ENCODE measurements at regions not wholly inside any gene's neighbourhood (a gene's known extent, or its start where the extent isn't known, plus 50 kb on each side); places are given as distances from the start of the nearest gene placed in this dataset.
"Not testable (repeated sequence)": the region's sequence is repeated elsewhere in the genome, so short reads cannot be mapped to it uniquely, and the experiment has no call there.

DNA sequence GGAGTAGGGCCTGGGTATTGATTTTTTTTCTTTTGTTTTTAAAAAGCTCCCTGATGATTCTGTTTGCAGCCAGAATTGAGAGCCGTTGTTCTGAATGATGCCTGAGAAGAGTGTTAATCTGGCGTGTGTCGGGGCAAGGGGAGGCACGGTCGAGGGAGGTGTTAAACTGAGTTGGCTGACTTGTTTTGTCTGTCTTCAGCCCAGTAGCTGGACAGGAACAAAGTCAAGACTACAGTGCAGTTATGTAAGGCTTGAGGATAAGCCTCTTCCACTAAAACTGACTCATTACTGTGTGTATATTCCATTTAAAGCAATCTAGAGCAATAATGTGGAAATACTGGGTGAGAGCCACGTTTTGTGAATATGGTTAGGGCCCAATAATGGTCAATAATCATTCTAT is 119.0 kb upstream of the DLG1 start:
- no peak overlapping the region for H3K27ac ChIP-seq (ENCODE audit: low read depth in 2 of 2, low read length in 1 of 2)
- no peak overlapping the region for H3K4me3 ChIP-seq (ENCODE audit: low read depth in 1 of 2, low read length in 2 of 2)
- 49 to 52% methylated on average over 6 of the region's 6 CpGs for WGBS, 2 donors
- no peaks in the 10 kb centered on the region for H3K36me3 ChIP-seq (ENCODE audit: control insufficient read depth in 2 of 2, insufficient read depth in 2 of 2, low read length in 1 of 2)
- peaks cover 0 to 5% of the 10 kb centered on the region in 2 donors for H3K4me1 ChIP-seq (ENCODE audit: control insufficient read depth in 2 of 2, insufficient read depth in 2 of 2, low read length in 1 of 2)
- H3K27me3 ChIP-seq (ENCODE audit: control insufficient read depth in 1 of 2, insufficient read depth in 2 of 2, low read length in 2 of 2): no peaks in the 10 kb centered on the region
- no peaks in the 10 kb centered on the region for H3K9me3 ChIP-seq (ENCODE audit: control insufficient read depth in 2 of 2, insufficient read depth in 1 of 2, low read depth in 1 of 2, low read length in 1 of 2)

GRCh38 chr3:197411899-197412298 is 113.5 kb upstream of the DLG1 start:
- H3K27me3 ChIP-seq (ENCODE audit: control insufficient read depth in 1 of 2, insufficient read depth in 2 of 2, low read length in 2 of 2); H3K36me3 ChIP-seq (ENCODE audit: control insufficient read depth in 2 of 2, insufficient read depth in 2 of 2, low read length in 1 of 2); H3K9me3 ChIP-seq (ENCODE audit: control insufficient read depth in 2 of 2, insufficient read depth in 1 of 2, low read depth in 1 of 2, low read length in 1 of 2); H3K4me3 ChIP-seq (ENCODE audit: low read depth in 1 of 2, low read length in 2 of 2); H3K4me1 ChIP-seq (ENCODE audit: control insufficient read depth in 2 of 2, insufficient read depth in 2 of 2, low read length in 1 of 2); H3K27ac ChIP-seq (ENCODE audit: low read depth in 2 of 2, low read length in 1 of 2): not testable (repeated sequence)
- 87 to 89% methylated on average over 1 to 2 of the region's 2 CpGs for WGBS, 2 donors

GRCh38 chr3:197410170-197410569 is 111.8 kb upstream of the DLG1 start:
- not testable (repeated sequence) for H3K9me3 ChIP-seq (ENCODE audit: control insufficient read depth in 2 of 2, insufficient read depth in 1 of 2, low read depth in 1 of 2, low read length in 1 of 2); H3K27me3 ChIP-seq (ENCODE audit: control insufficient read depth in 1 of 2, insufficient read depth in 2 of 2, low read length in 2 of 2); H3K27ac ChIP-seq (ENCODE audit: low read depth in 2 of 2, low read length in 1 of 2); H3K4me3 ChIP-seq (ENCODE audit: low read depth in 1 of 2, low read length in 2 of 2); H3K4me1 ChIP-seq (ENCODE audit: control insufficient read depth in 2 of 2, insufficient read depth in 2 of 2, low read length in 1 of 2); H3K36me3 ChIP-seq (ENCODE audit: control insufficient read depth in 2 of 2, insufficient read depth in 2 of 2, low read length in 1 of 2)
- WGBS, 2 donors: 94 to 95% methylated on average over 11 of the region's 11 CpGs

DNA sequence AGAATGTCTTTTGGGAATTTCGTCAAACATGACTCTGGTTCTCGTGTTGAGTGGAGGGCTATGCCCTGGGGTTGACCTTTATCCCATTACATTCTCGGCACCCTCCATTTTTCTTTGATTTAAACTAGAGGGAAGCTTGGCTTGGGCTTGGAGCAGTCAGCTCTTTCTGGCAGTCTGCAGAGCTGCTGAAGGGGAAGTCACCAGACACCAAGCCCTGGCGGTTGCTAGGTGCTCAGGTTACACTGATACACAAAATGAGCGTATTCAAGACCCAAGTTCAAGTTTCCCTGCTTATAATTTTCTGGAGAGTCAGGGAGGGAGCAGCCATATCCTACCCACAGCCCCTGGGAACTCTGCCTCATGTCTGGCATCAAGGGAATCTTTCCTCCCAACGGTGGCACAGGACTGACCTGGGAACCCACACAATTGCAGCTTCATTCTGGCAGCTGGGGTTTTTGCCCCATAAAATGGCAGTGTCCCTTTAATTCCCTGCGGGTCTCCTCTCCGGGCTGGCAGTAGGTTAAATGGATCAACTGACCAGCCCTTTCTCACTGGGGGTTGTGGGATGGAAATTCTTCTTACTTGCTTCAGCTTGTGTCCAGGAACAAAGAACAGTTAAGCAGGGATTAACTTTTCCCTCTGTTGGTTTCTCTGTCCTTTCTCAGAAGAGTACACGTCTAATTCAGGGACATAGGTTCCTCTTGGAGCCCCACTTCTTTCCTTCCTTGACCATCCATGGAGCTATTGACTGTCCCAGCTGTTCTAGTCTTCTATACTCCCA is 110.0 kb upstream of the DLG1 start:
- Histone ChIP-seq H3K9me3 (ENCODE audit: control insufficient read depth in 2 of 2, insufficient read depth in 1 of 2, low read depth in 1 of 2, low read length in 1 of 2) (no peaks in the 10 kb centered on the region), H3K4me3 (ENCODE audit: low read depth in 1 of 2, low read length in 2 of 2) (no peak overlapping the region), H3K27me3 (ENCODE audit: control insufficient read depth in 1 of 2, insufficient read depth in 2 of 2, low read length in 2 of 2) (no peaks in the 10 kb centered on the region), H3K27ac (ENCODE audit: low read depth in 2 of 2, low read length in 1 of 2) (no peak overlapping the region), H3K36me3 (ENCODE audit: control insufficient read depth in 2 of 2, insufficient read depth in 2 of 2, low read length in 1 of 2) (no peaks in the 10 kb centered on the region), H3K4me1 (ENCODE audit: control insufficient read depth in 2 of 2, insufficient read depth in 2 of 2, low read length in 1 of 2) (no peaks in the 10 kb centered on the region)
- 68 to 70% methylated on average over 9 of the region's 9 CpGs for WGBS, 2 donors

DNA sequence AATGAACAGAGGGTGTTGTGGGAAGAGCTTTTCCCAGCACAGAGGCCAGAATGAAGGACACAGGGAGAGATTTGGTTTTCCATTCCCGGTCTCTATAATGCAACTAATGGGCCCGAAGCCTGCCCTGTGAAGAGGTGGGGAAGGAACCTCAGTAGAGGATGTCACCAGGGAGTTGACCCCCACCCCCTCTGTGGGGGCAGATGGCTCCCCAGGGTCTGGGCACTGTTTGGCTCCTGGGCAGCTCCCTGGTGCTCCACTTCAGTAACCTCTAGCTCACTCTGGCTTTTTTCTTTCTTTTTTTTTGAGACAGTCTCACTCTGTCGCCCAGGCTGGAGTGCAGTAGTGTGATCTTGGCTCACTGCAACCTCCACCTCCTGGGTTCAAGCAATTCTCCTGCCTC is 109.1 kb upstream of the DLG1 start:
- WGBS, 2 donors: 82 to 95% methylated on average over 3 of the region's 3 CpGs
- H3K27me3 ChIP-seq (ENCODE audit: control insufficient read depth in 1 of 2, insufficient read depth in 2 of 2, low read length in 2 of 2): no peaks in the 10 kb centered on the region
- no peaks in the 10 kb centered on the region for H3K4me1 ChIP-seq (ENCODE audit: control insufficient read depth in 2 of 2, insufficient read depth in 2 of 2, low read length in 1 of 2)
- no peaks in the 10 kb centered on the region for H3K9me3 ChIP-seq (ENCODE audit: control insufficient read depth in 2 of 2, insufficient read depth in 1 of 2, low read depth in 1 of 2, low read length in 1 of 2)
- H3K36me3 ChIP-seq (ENCODE audit: control insufficient read depth in 2 of 2, insufficient read depth in 2 of 2, low read length in 1 of 2): no peaks in the 10 kb centered on the region
- no peak overlapping the region for H3K4me3 ChIP-seq (ENCODE audit: low read depth in 1 of 2, low read length in 2 of 2)
- H3K27ac ChIP-seq (ENCODE audit: low read depth in 2 of 2, low read length in 1 of 2): no peak overlapping the region

DNA sequence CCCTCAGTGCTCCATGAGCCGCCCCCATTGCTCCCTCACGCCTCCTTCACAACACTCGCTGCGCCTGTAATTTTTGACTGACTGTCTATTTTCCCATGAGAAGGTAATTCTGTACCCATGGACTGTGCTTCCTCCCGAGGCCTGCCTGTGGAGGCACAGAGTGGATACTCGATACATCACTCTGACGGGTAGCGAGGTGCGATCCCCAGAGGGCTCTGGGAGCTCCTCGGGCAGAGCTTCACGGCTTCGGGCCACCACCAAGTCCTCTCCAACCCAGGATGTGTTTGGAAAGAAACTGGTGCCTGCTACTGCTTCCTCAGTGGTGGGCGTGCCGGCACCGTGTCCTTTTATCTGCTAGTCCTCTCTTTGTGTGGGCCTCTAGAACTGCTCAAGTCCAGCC is 108.6 kb upstream of the DLG1 start:
- no peaks in the 10 kb centered on the region for H3K9me3 ChIP-seq (ENCODE audit: control insufficient read depth in 2 of 2, insufficient read depth in 1 of 2, low read depth in 1 of 2, low read length in 1 of 2)
- no peaks in the 10 kb centered on the region for H3K27me3 ChIP-seq (ENCODE audit: control insufficient read depth in 1 of 2, insufficient read depth in 2 of 2, low read length in 2 of 2)
- H3K4me3 ChIP-seq (ENCODE audit: low read depth in 1 of 2, low read length in 2 of 2): no peak overlapping the region
- 93 to 94% methylated on average over 15 of the region's 15 CpGs for WGBS, 2 donors
- H3K36me3 ChIP-seq (ENCODE audit: control insufficient read depth in 2 of 2, insufficient read depth in 2 of 2, low read length in 1 of 2): no peaks in the 10 kb centered on the region
- H3K4me1 ChIP-seq (ENCODE audit: control insufficient read depth in 2 of 2, insufficient read depth in 2 of 2, low read length in 1 of 2): no peaks in the 10 kb centered on the region
- H3K27ac ChIP-seq (ENCODE audit: low read depth in 2 of 2, low read length in 1 of 2): no peak overlapping the region

- Histone ChIP-seq H3K27me3 (ENCODE audit: control insufficient read depth in 1 of 2, insufficient read depth in 2 of 2, low read length in 2 of 2) (no peaks in the 10 kb centered on the region), H3K27ac (ENCODE audit: low read depth in 2 of 2, low read length in 1 of 2) (peak overlapping the region in 1 of 2 donors; percentile 13), H3K9me3 (ENCODE audit: control insufficient read depth in 2 of 2, insufficient read depth in 1 of 2, low read depth in 1 of 2, low read length in 1 of 2) (no peaks in the 10 kb centered on the region), H3K4me1 (ENCODE audit: control insufficient read depth in 2 of 2, insufficient read depth in 2 of 2, low read length in 1 of 2) (no peaks in the 10 kb centered on the region), H3K36me3 (ENCODE audit: control insufficient read depth in 2 of 2, insufficient read depth in 2 of 2, low read length in 1 of 2) (no peaks in the 10 kb centered on the region), H3K4me3 (ENCODE audit: low read depth in 1 of 2, low read length in 2 of 2) (no peak overlapping the region)
- 42 to 54% methylated on average over 7 of the region's 7 CpGs for WGBS, 2 donors
Observed at GRCh38 chr3:197406266-197406665, 107.9 kb upstream of the DLG1 start.

DNA sequence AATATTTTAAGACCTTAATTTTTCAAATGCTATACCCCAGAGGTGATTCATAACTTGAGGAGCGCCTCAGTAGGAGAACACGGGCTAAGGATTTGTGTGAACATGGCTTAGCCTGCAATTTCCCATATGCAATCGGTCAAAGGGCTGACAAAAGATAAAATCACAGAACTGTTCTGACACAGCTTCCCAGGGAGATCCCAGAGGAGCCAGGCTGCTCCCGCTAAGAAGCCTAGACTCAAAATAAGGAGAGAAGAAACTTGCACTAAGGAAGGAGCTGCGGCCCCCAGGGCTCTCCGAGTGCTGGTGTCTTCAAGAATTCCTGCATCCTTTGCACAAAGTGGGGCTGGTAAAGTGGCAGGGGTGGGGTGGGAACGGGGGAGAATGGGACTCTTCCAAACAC is 106.3 kb upstream of the DLG1 start:
- Histone ChIP-seq H3K27me3 (ENCODE audit: control insufficient read depth in 1 of 2, insufficient read depth in 2 of 2, low read length in 2 of 2) (no peaks in the 10 kb centered on the region), H3K27ac (ENCODE audit: low read depth in 2 of 2, low read length in 1 of 2) (no peak overlapping the region), H3K36me3 (ENCODE audit: control insufficient read depth in 2 of 2, insufficient read depth in 2 of 2, low read length in 1 of 2) (no peaks in the 10 kb centered on the region), H3K9me3 (ENCODE audit: control insufficient read depth in 2 of 2, insufficient read depth in 1 of 2, low read depth in 1 of 2, low read length in 1 of 2) (no peaks in the 10 kb centered on the region), H3K4me3 (ENCODE audit: low read depth in 1 of 2, low read length in 2 of 2) (no peak overlapping the region), H3K4me1 (ENCODE audit: control insufficient read depth in 2 of 2, insufficient read depth in 2 of 2, low read length in 1 of 2) (no peaks in the 10 kb centered on the region)
- 84 to 90% methylated on average over 7 of the region's 7 CpGs for WGBS, 2 donors

GRCh38 chr3:197404030-197404429 is 105.6 kb upstream of the DLG1 start:
- H3K4me3 ChIP-seq (ENCODE audit: low read depth in 1 of 2, low read length in 2 of 2): no peak overlapping the region
- no peaks in the 10 kb centered on the region for H3K9me3 ChIP-seq (ENCODE audit: control insufficient read depth in 2 of 2, insufficient read depth in 1 of 2, low read depth in 1 of 2, low read length in 1 of 2)
- no peaks in the 10 kb centered on the region for H3K4me1 ChIP-seq (ENCODE audit: control insufficient read depth in 2 of 2, insufficient read depth in 2 of 2, low read length in 1 of 2)
- WGBS, 2 donors: 89 to 93% methylated on average over 12 of the region's 12 CpGs
- H3K36me3 ChIP-seq (ENCODE audit: control insufficient read depth in 2 of 2, insufficient read depth in 2 of 2, low read length in 1 of 2): no peaks in the 10 kb centered on the region
- no peaks in the 10 kb centered on the region for H3K27me3 ChIP-seq (ENCODE audit: control insufficient read depth in 1 of 2, insufficient read depth in 2 of 2, low read length in 2 of 2)
- no peak overlapping the region for H3K27ac ChIP-seq (ENCODE audit: low read depth in 2 of 2, low read length in 1 of 2)

- not testable (repeated sequence) for H3K4me3 ChIP-seq (ENCODE audit: low read depth in 1 of 2, low read length in 2 of 2); H3K9me3 ChIP-seq (ENCODE audit: control insufficient read depth in 2 of 2, insufficient read depth in 1 of 2, low read depth in 1 of 2, low read length in 1 of 2); H3K27me3 ChIP-seq (ENCODE audit: control insufficient read depth in 1 of 2, insufficient read depth in 2 of 2, low read length in 2 of 2); H3K27ac ChIP-seq (ENCODE audit: low read depth in 2 of 2, low read length in 1 of 2); H3K4me1 ChIP-seq (ENCODE audit: control insufficient read depth in 2 of 2, insufficient read depth in 2 of 2, low read length in 1 of 2); H3K36me3 ChIP-seq (ENCODE audit: control insufficient read depth in 2 of 2, insufficient read depth in 2 of 2, low read length in 1 of 2)
- 93 to 94% methylated on average over 9 of the region's 9 CpGs for WGBS, 2 donors
Observed at GRCh38 chr3:197402401-197402800, 104.0 kb upstream of the DLG1 start.

Measured in esophagus (tissue), 2 donors.